Hepatocyte (in vitro differentiated cells): ENCODE measurements at regions not wholly inside any gene's neighbourhood (a gene's known extent, or its start where the extent isn't known, plus 50 kb on each side); places are given as distances from the start of the nearest gene placed in this dataset.

Source experiments
- EZH2 ChIP-seq: fragments of 200-600 bp; sonication (generic); IDR thresholded peaks from 2 replicates; pipeline ENCODE4 v1.6.1; 2016; ENCODE audit warnings: antibody characterized with exemption, mild to moderate bottlenecking, borderline replicate concordance
- EZH2phosphoT487 ChIP-seq: fragments of 200-600 bp; sonication (generic); IDR thresholded peaks from one replicate; pipeline ENCODE4 v1.6.1; 2018; ENCODE audit warnings: antibody characterized with exemption, mild to moderate bottlenecking, low read depth, moderate library complexity; ENCODE audit not compliant: unreplicated experiment, severe bottlenecking
- TF ChIP-seq, protein P1 (sequence below): fragments of 200-600 bp; sonication (generic); IDR thresholded peaks from 2 replicates; pipeline ENCODE4 v1.5.1; 2016; ENCODE audit warnings: antibody characterized with exemption, mild to moderate bottlenecking; ENCODE audit not compliant: poor library complexity

DNA sequence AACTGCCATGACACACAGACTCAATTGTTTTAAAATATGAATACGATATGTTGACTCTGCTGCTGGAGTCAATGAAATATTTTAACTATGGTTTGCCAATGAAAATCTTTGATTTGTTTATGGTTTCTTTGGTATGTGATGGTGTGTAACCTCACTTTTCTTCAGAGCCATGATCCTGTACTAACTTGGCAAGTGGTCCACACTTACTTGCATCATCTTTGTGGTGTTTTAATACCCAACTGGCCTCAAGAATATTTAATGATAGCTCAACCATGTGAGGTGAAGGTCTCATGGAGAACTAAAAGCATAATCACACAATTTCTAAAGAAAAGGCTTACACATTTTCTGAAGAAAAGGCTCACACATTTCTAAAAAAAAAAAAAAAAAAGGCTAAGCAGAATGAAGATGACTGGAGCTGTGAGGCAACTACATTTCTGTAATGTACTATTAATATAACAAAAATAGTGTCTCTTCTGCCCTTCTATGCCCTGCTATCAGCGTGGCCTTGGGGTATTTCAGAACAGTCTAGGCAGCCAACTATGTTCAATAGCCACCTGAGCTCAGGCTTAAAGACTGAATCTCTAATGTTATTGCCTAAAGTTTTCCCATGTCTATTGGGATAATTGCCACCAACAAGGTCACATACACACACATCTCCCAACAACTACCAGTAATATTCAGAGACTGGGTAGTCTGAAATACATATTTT, 395.0 kb downstream of the MLLT3 start:
- TF ChIP-seq, protein P1, sequence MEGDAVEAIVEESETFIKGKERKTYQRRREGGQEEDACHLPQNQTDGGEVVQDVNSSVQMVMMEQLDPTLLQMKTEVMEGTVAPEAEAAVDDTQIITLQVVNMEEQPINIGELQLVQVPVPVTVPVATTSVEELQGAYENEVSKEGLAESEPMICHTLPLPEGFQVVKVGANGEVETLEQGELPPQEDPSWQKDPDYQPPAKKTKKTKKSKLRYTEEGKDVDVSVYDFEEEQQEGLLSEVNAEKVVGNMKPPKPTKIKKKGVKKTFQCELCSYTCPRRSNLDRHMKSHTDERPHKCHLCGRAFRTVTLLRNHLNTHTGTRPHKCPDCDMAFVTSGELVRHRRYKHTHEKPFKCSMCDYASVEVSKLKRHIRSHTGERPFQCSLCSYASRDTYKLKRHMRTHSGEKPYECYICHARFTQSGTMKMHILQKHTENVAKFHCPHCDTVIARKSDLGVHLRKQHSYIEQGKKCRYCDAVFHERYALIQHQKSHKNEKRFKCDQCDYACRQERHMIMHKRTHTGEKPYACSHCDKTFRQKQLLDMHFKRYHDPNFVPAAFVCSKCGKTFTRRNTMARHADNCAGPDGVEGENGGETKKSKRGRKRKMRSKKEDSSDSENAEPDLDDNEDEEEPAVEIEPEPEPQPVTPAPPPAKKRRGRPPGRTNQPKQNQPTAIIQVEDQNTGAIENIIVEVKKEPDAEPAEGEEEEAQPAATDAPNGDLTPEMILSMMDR, result no peak
- TF ChIP-seq EZH2 (no peak), EZH2phosphoT487 (no peak)
